K562 (cell line): ENCODE measurements at regions not wholly inside any gene's neighbourhood (a gene's known extent, or its start where the extent isn't known, plus 50 kb on each side); places are given as distances from the start of the nearest gene placed in this dataset.

Experiments used
- ATAC-seq: fragments of 200-7000 bp; cut with Tn5 transposase; 3 replicates; pipeline ENCODE4 v1.9.1; 2020; ENCODE audit warnings: moderate library complexity
- BruUV-seq: library from RNA; stranded (reverse); fragments of 400-500 nt; replicated peaks from 2 replicates; lab custom pipeline; 2021; lab: Mats Ljungman, UMichigan
- CTCF ChIA-PET: fragments of 300-600 bp; formaldehyde crosslinking; extraction: SDS; loops from one replicate; lab custom pipeline; 2021; ENCODE audit warnings: low intra/inter-chr PET ratio; lab: Yijun Ruan, JAX
- POLR2A ChIA-PET: fragments of 300-600, 350-650 bp; sonication (Branson Sonifier 250); formaldehyde crosslinking; extraction: SDS; loops from one replicate; lab custom pipeline; 2021; ENCODE audit warnings: antibody characterized with exemption, inconsistent platforms; lab: Yijun Ruan, JAX
- DNase-seq, 4 experiments: peaks; one replicate each; pipeline versions ENCODE4 v3.0.0 to v3.0.0-alpha.2; 2011 to 2018; ENCODE audit warnings: low spot score in 3 of 4, mixed read lengths in 3 of 4; ENCODE audit errors: extremely low read depth in 1 of 4
- FAIRE-seq: peaks from 2 replicates; lab custom pipeline; 2011; peaks lifted over from hg19 to GRCh38; lab: Jason Lieb, UNC
- H2AFZ ChIP-seq: 2 replicates; pipeline ENCODE4 v1.6.0; 2011; ENCODE audit warnings: low read depth, low read length, control low read depth, inconsistent platforms
- H3K27ac ChIP-seq: fragments of 200-600 bp; 3 replicates; pipeline ENCODE4 v1.8.0; 2011; ENCODE audit warnings: low read depth, mild to moderate bottlenecking, control low read depth, inconsistent platforms, low read length, moderate library complexity, mixed read lengths; ENCODE audit errors: extremely low read depth
- H3K27me3 ChIP-seq, 2 experiments: fragments of 300-600 bp in 1 of 2; 2 replicates in 1 of 2; 3 replicates in 1 of 2; pipeline versions ENCODE4 v1.6.0 to v1.8.0; 2011; ENCODE audit warnings: inconsistent platforms in 2 of 2, low read length in 2 of 2, mild to moderate bottlenecking in 1 of 2, mixed read lengths in 1 of 2, moderate library complexity in 1 of 2; ENCODE audit not compliant: control insufficient read depth in 2 of 2, insufficient read depth in 2 of 2
- H3K36me3 ChIP-seq: fragments of 300-600 bp; 3 replicates; pipeline ENCODE4 v1.8.0; 2011; ENCODE audit warnings: mild to moderate bottlenecking, low read length, inconsistent platforms; ENCODE audit not compliant: control insufficient read depth, insufficient read depth
- H3K4me1 ChIP-seq, 2 experiments: fragments of 200-600 bp in 1 of 2; replicated peaks in 1 of 2; 2 replicates in 1 of 2; 3 replicates in 1 of 2; pipeline versions ENCODE4 v1.5.1 to v1.8.0; 2011; ENCODE audit warnings: inconsistent platforms in 2 of 2, low read length in 2 of 2, mild to moderate bottlenecking in 1 of 2, mixed read lengths in 1 of 2, moderate library complexity in 1 of 2; ENCODE audit not compliant: control insufficient read depth in 2 of 2, insufficient read depth in 2 of 2
- H3K4me2 ChIP-seq: 2 replicates; pipeline ENCODE4 v1.6.1; 2011; ENCODE audit warnings: low read length, control low read depth, inconsistent platforms, mixed read lengths; ENCODE audit not compliant: insufficient read depth
- H3K4me3 ChIP-seq: fragments of 200-600 bp; sonication (generic), shearing (Covaris generic); 2 replicates; pipeline ENCODE4 v1.5.1; 2016; ENCODE audit warnings: control low read depth, inconsistent platforms
- H3K79me2 ChIP-seq: fragments of 200-600 bp; 3 replicates; pipeline ENCODE4 v1.8.0; 2011; ENCODE audit warnings: low read length, inconsistent platforms; ENCODE audit not compliant: control insufficient read depth, insufficient read depth
- H3K9ac ChIP-seq, 2 experiments: 2 replicates each; pipeline versions ENCODE4 v1.6.0 to v1.6.1; 2011; ENCODE audit warnings: low read depth in 2 of 2, low read length in 2 of 2, control low read depth in 1 of 2, inconsistent platforms in 1 of 2, mild to moderate bottlenecking in 1 of 2, mixed read lengths in 1 of 2; ENCODE audit not compliant: insufficient read depth in 1 of 2
- H3K9me1 ChIP-seq: one replicate; pipeline ENCODE4 v1.6.0; 2011; ENCODE audit warnings: inconsistent platforms, mild to moderate bottlenecking, low read length, moderate library complexity; ENCODE audit not compliant: control insufficient read depth, insufficient read depth
- H3K9me3 ChIP-seq: replicated peaks from 2 replicates; pipeline ENCODE4 v1.5.1; 2011; ENCODE audit warnings: low read depth, low read length, inconsistent platforms; ENCODE audit not compliant: control insufficient read depth, insufficient read depth
- H4K20me1 ChIP-seq: replicated peaks from 2 replicates; pipeline ENCODE4 v1.6.1; 2011; ENCODE audit warnings: low read length, inconsistent platforms, mixed read lengths; ENCODE audit not compliant: control insufficient read depth, insufficient read depth
- DEAF1 ChIP-seq: fragments of 450-650 bp; formaldehyde crosslinking; IDR thresholded peaks from 2 replicates; pipeline ENCODE4 v1.4.0; 2020; ENCODE audit warnings: mild to moderate bottlenecking, moderate library complexity
- ETV6 ChIP-seq, 3 experiments: fragments of 150-350 bp in 1 of 3; sonication (generic) in 1 of 3; formaldehyde crosslinking in 1 of 3; IDR thresholded peaks; 2 replicates each; pipeline versions ENCODE4 v1.6.1 to v1.8.0; 2014 to 2022; ENCODE audit warnings: borderline replicate concordance in 2 of 3, low read depth in 2 of 3, antibody characterized with exemption in 1 of 3, low read length in 1 of 3, mild to moderate bottlenecking in 1 of 3, missing genetic modification reagents in 1 of 3
- GTF2B ChIP-seq: IDR thresholded peaks from 2 replicates; pipeline ENCODE4 v1.6.1; 2011; ENCODE audit not compliant: insufficient read length; ENCODE audit errors: extremely low read depth
- ILF3 ChIP-seq: fragments of 450-650 bp; IDR thresholded peaks from 2 replicates; pipeline ENCODE4 v1.6.1; 2018; ENCODE audit warnings: antibody characterized with exemption, mild to moderate bottlenecking, moderate library complexity, borderline replicate concordance
- KAT2B ChIP-seq: IDR thresholded peaks from one replicate; pipeline ENCODE4 v1.6.1; 2012; ENCODE audit warnings: low read depth, mild to moderate bottlenecking, control low read depth, inconsistent platforms, low read length, moderate library complexity
- L3MBTL2 ChIP-seq: fragments of 450-650 bp; IDR thresholded peaks from 2 replicates; pipeline ENCODE4 v1.6.1; 2016; ENCODE audit warnings: mild to moderate bottlenecking, moderate library complexity
- NRF1 ChIP-seq, 2 experiments: fragments of 450-650 bp; IDR thresholded peaks in 1 of 2; conservative IDR thresholded peaks in 1 of 2; 2 replicates each; pipeline ENCODE4 v1.6.1; 2014; ENCODE audit warnings: mild to moderate bottlenecking in 2 of 2
- RCOR1 ChIP-seq, 2 experiments: IDR thresholded peaks; 2 replicates each; pipeline ENCODE4 v1.6.1; 2012; ENCODE audit warnings: low read depth in 2 of 2, low read length in 2 of 2, borderline replicate concordance in 1 of 2, improper control_type of control experiment in 1 of 2
- SOX6 ChIP-seq: fragments of 450-650 bp; IDR thresholded peaks from 2 replicates; pipeline ENCODE4 v1.6.1; 2014; ENCODE audit warnings: mild to moderate bottlenecking
- ZNF695 ChIP-seq: fragments of 450-650 bp; formaldehyde crosslinking; IDR thresholded peaks from 2 replicates; pipeline ENCODE4 v1.4.0; 2020; ENCODE audit warnings: mild to moderate bottlenecking, moderate library complexity
- ZNF696 ChIP-seq: fragments of 250-450 bp; sonication (Bioruptor Pico); conservative IDR thresholded peaks from 2 replicates; pipeline ENCODE4 v1.4.0; 2020; ENCODE audit warnings: mild to moderate bottlenecking, moderate library complexity
- ZSCAN32 ChIP-seq: fragments of 450-650 bp; formaldehyde crosslinking; IDR thresholded peaks from 2 replicates; pipeline ENCODE4 v1.4.0; 2020; ENCODE audit warnings: mild to moderate bottlenecking, moderate library complexity
- WGBS: fragments of 100-300 bp; shearing (Covaris generic); methylation state at CpG from one replicate; pipeline ENCODE4 v1.1.6; 2016; ENCODE audit warnings: low coverage, mixed read lengths; ENCODE audit not compliant: insufficient coverage; ENCODE audit errors: missing lambda C conversion rate; 5-methylcytosine and 5-hydroxymethylcytosine counted together
- in situ Hi-C: fragments of 300-500 bp; cut with MboI; formaldehyde crosslinking; loops from 4 replicates; pipeline ENCODE4 v1.15.0; 2018; ENCODE audit warnings: inconsistent platforms, mixed read lengths
- intact Hi-C: fragments of 100-400 bp; cut with micrococcal nuclease; formaldehyde crosslinking; loops from 2 replicates; pipeline ENCODE4 v1.14.2; 2022
- TF ChIP-seq, protein P1 (sequence below): IDR thresholded peaks from 3 replicates; pipeline ENCODE4 v1.6.1; 2011; ENCODE audit warnings: borderline replicate concordance, mild to moderate bottlenecking; ENCODE audit not compliant: insufficient read length, insufficient read depth
- TF ChIP-seq, protein P2 (sequence below), 2 experiments: fragments of 150-350 bp in 1 of 2; IDR thresholded peaks; 2 replicates each; pipeline ENCODE4 v1.6.1; 2012 to 2016; ENCODE audit warnings: low read depth in 2 of 2, low read length in 2 of 2, mild to moderate bottlenecking in 1 of 2, moderate library complexity in 1 of 2

DNA sequence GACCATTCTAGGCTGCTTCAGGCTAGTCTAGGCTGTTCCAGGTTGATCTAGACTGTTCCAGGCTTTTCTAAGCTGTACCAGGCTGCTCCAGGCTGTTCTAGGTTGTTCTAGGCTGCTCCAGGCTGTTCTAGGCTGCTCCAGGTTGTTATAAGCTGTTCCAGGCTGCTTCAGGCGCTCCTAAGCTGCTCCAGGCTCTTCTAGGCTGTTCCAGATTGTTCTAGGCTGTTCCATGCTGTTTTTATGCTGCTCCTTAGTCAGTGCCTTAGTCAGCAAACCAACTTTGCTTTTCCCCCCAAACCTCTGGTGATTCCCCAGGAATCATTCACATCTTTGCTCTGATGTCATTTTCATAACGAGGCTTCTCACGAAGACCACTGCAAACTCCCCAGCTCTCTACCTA lies 171.4 kb upstream of the GALNT2 start (continued):
- no peak for TF ChIP-seq ZNF695 (CRISPR knock-in tag)
- TF ChIP-seq, protein P1, sequence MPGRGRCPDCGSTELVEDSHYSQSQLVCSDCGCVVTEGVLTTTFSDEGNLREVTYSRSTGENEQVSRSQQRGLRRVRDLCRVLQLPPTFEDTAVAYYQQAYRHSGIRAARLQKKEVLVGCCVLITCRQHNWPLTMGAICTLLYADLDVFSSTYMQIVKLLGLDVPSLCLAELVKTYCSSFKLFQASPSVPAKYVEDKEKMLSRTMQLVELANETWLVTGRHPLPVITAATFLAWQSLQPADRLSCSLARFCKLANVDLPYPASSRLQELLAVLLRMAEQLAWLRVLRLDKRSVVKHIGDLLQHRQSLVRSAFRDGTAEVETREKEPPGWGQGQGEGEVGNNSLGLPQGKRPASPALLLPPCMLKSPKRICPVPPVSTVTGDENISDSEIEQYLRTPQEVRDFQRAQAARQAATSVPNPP, result no peak

DNA sequence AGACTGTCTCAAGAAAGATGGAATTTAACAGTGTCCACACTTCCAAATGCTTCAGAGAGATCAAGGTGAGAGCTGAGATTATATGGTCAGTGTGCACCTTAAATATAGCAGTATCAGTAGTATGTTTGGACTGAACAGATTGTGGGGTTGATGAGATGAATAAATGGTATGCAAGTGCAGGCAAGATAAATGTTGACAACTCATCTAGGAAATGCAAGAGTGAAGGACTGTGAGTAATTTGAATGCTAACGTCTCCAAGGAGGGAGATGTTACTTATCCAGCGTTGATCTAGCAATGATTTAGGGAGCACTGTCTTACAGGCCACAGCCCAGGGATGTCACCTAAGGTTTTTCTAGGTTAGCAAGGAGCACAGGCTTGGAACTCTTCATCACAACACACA lies 170.7 kb upstream of the GALNT2 start:
- DNase-seq, result no peak
- H3K36me3 ChIP-seq, result no peaks in the 10 kb centered on the region
- intact Hi-C loops (no loop called here), in situ Hi-C loops (no loop called here)
- no peak overlapping the region for H3K4me2 ChIP-seq
- peak; percentile 15 for FAIRE-seq
- H3K9me1 ChIP-seq, result no peaks in the 10 kb centered on the region
- no TSS peak for BruUV-seq
- no peak overlapping the region for H2AFZ ChIP-seq
- H3K27ac ChIP-seq, result no peak overlapping the region
- H3K4me1 ChIP-seq, result no peaks in the 10 kb centered on the region
- H3K27me3 ChIP-seq, result peaks cover 5 to 14% of the 10 kb centered on the region in 2 experiments; a peak in 3 of 5 replicates
- WGBS, result 0% methylated on average over 2 of the region's 2 CpGs
- no peaks in the 10 kb centered on the region for H3K79me2 ChIP-seq
- POLR2A ChIA-PET, result no interaction called here
- no peaks in the 10 kb centered on the region for H4K20me1 ChIP-seq
- no peak for ATAC-seq
- H3K9me3 ChIP-seq, result no peaks in the 10 kb centered on the region
- H3K9ac ChIP-seq, result no peak overlapping the region
- CTCF ChIA-PET, result no interaction called here
- no peak overlapping the region for H3K4me3 ChIP-seq
- no peak for TF ChIP-seq RCOR1 (IDR thresholded peaks at IDR 0.05; ENCODE audit: borderline replicate concordance in 1 of 2, low read depth in 2 of 2, low read length in 2 of 2)
- no peak for TF ChIP-seq L3MBTL2
- TF ChIP-seq SOX6, result no peak
- TF ChIP-seq KAT2B, result no peak
- TF ChIP-seq ILF3, result no peak
- no peak for TF ChIP-seq ETV6 (IDR thresholded peaks at IDR 0.05; ENCODE audit: borderline replicate concordance in 1 of 2, low read depth in 2 of 2, low read length in 1 of 2)
- no peak for TF ChIP-seq ETV6 (CRISPR knock-in tag; IDR thresholded peaks at IDR 0.05; ENCODE audit: borderline replicate concordance)
- TF ChIP-seq GTF2B, result no peak
- TF ChIP-seq DEAF1 (CRISPR knock-in tag), result no peak
- TF ChIP-seq ZSCAN32 (CRISPR knock-in tag), result no peak
- TF ChIP-seq, protein P2, sequence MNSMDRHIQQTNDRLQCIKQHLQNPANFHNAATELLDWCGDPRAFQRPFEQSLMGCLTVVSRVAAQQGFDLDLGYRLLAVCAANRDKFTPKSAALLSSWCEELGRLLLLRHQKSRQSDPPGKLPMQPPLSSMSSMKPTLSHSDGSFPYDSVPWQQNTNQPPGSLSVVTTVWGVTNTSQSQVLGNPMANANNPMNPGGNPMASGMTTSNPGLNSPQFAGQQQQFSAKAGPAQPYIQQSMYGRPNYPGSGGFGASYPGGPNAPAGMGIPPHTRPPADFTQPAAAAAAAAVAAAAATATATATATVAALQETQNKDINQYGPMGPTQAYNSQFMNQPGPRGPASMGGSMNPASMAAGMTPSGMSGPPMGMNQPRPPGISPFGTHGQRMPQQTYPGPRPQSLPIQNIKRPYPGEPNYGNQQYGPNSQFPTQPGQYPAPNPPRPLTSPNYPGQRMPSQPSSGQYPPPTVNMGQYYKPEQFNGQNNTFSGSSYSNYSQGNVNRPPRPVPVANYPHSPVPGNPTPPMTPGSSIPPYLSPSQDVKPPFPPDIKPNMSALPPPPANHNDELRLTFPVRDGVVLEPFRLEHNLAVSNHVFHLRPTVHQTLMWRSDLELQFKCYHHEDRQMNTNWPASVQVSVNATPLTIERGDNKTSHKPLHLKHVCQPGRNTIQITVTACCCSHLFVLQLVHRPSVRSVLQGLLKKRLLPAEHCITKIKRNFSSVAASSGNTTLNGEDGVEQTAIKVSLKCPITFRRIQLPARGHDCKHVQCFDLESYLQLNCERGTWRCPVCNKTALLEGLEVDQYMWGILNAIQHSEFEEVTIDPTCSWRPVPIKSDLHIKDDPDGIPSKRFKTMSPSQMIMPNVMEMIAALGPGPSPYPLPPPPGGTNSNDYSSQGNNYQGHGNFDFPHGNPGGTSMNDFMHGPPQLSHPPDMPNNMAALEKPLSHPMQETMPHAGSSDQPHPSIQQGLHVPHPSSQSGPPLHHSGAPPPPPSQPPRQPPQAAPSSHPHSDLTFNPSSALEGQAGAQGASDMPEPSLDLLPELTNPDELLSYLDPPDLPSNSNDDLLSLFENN (IDR thresholded peaks at IDR 0.05; ENCODE audit: low read depth in 2 of 2, low read length in 2 of 2), result no peak
- TF ChIP-seq NRF1 (conservative IDR thresholded peaks at IDR 0.05 in 1 of 2, IDR thresholded peaks at IDR 0.05 in 1 of 2), result no peak
- no peak for TF ChIP-seq ZNF696
